ENCODE measurements at regions not wholly inside any gene's neighbourhood (a gene's known extent, or its start where the extent isn't known, plus 50 kb on each side); places are given as distances from the start of the nearest gene placed in this dataset.

GRCh38 chr2:226132323-226133215, 667.1 kb downstream of the IRS1 start:
- TF ChIP-seq CTCF (IDR thresholded peaks at IDR 0.05) (no peak), POLR2A (IDR thresholded peaks at IDR 0.05) (no peak)
- Histone ChIP-seq H3K27me3 (no peaks in the 10 kb centered on the region), H3K4me1 (peaks cover 8 to 11% of the 10 kb centered on the region in 2 donors), H3K27ac (no peak overlapping the region), H3K36me3 (no peaks in the 10 kb centered on the region), H3K9me3 (no peaks in the 10 kb centered on the region), H3K4me3 (replicated peaks in 1 of 3) (no peak overlapping the region)
- intact Hi-C loops (cut with DNase I) = no loop called here
- 92 to 97% methylated on average over 5 of the region's 5 CpGs for WGBS, 2 donors
- no peak for DNase-seq

- peak; percentile 88 to 92 for DNase-seq
- 12 to 38% methylated on average over 2 of the region's 2 CpGs for WGBS, 2 donors
- Histone ChIP-seq H3K9me3 (no peaks in the 10 kb centered on the region), H3K4me3 (replicated peaks in 1 of 3) (no peak overlapping the region), H3K27ac (peak overlapping the region; percentile 43 to 94 (median 76)), H3K36me3 (no peaks in the 10 kb centered on the region), H3K4me1 (peaks cover 8 to 11% of the 10 kb centered on the region in 2 donors), H3K27me3 (no peaks in the 10 kb centered on the region)
- TF ChIP-seq CTCF (IDR thresholded peaks at IDR 0.05) (peak in 1 of 6 experiments; percentile 11), POLR2A (IDR thresholded peaks at IDR 0.05) (no peak)
- intact Hi-C loops (cut with DNase I) = no loop called here
These were observed 668.3 kb downstream of the IRS1 start for GRCh38 chr2:226131299-226131784.

- H3K36me3 ChIP-seq = no peaks in the 10 kb centered on the region
- H3K27ac ChIP-seq = peak overlapping the region in 1 of 3 donors; percentile 76
- peaks cover 8 to 11% of the 10 kb centered on the region in 2 donors for H3K4me1 ChIP-seq
- WGBS, 2 donors = 85 to 92% methylated on average over 2 of the region's 2 CpGs
- TF ChIP-seq CTCF (IDR thresholded peaks at IDR 0.05) (no peak), POLR2A (IDR thresholded peaks at IDR 0.05) (no peak)
- intact Hi-C loops (cut with DNase I) = no loop called here
- H3K4me3 ChIP-seq (replicated peaks in 1 of 3) = no peak overlapping the region
- no peaks in the 10 kb centered on the region for H3K27me3 ChIP-seq
- H3K9me3 ChIP-seq = no peaks in the 10 kb centered on the region
- no peak for DNase-seq
These were observed 669.4 kb downstream of the IRS1 start for GRCh38 chr2:226130192-226130591.

GRCh38 chr2:226127682-226128081, 671.9 kb downstream of the IRS1 start:
- no peak overlapping the region for H3K4me3 ChIP-seq (replicated peaks in 1 of 3)
- TF ChIP-seq CTCF (IDR thresholded peaks at IDR 0.05) = no peak
- TF ChIP-seq POLR2A (IDR thresholded peaks at IDR 0.05) = no peak
- 96 to 98% methylated on average over 1 of the region's 1 CpG for WGBS, 2 donors
- H3K4me1 ChIP-seq = peaks cover 11 to 26% of the 10 kb centered on the region in 2 donors
- H3K36me3 ChIP-seq = no peaks in the 10 kb centered on the region
- no peaks in the 10 kb centered on the region for H3K9me3 ChIP-seq
- no peaks in the 10 kb centered on the region for H3K27me3 ChIP-seq
- intact Hi-C loops (cut with DNase I) = no loop called here
- H3K27ac ChIP-seq = no peak overlapping the region
- DNase-seq = no peak

GRCh38 chr2:226126104-226126503, 673.5 kb downstream of the IRS1 start:
- no peak for DNase-seq
- 94% methylated on average over 1 of the region's 1 CpG for WGBS, 2 donors

More at GRCh38 chr2:226126104-226126503, 673.5 kb downstream of the IRS1 start:
- Histone ChIP-seq H3K36me3 (no peaks in the 10 kb centered on the region), H3K4me1 (peaks cover 5 to 21% of the 10 kb centered on the region in 2 donors), H3K27ac (no peak overlapping the region), H3K4me3 (replicated peaks in 1 of 3) (no peak overlapping the region), H3K9me3 (no peaks in the 10 kb centered on the region), H3K27me3 (no peaks in the 10 kb centered on the region)
- intact Hi-C loops (cut with DNase I) = no loop called here
- TF ChIP-seq CTCF (IDR thresholded peaks at IDR 0.05) (no peak), POLR2A (IDR thresholded peaks at IDR 0.05) (no peak)
